NT2/D1 (cell line): ENCODE measurements at regions not wholly inside any gene's neighbourhood (a gene's known extent, or its start where the extent isn't known, plus 50 kb on each side); places are given as distances from the start of the nearest gene placed in this dataset.

Experiments
- SUZ12 ChIP-seq: IDR thresholded peaks from 2 replicates; pipeline ENCODE4 v1.6.1; 2011; ENCODE audit not compliant: insufficient read length, insufficient read depth; ENCODE audit errors: extremely low read depth
- YY1 ChIP-seq: IDR thresholded peaks from 2 replicates; pipeline ENCODE4 v1.6.1; 2011; ENCODE audit not compliant: insufficient read length, insufficient read depth
- ZNF274 ChIP-seq: IDR thresholded peaks from 2 replicates; pipeline ENCODE4 v1.6.1; 2011; ENCODE audit warnings: mild to moderate bottlenecking, low read depth, low read length

DNA sequence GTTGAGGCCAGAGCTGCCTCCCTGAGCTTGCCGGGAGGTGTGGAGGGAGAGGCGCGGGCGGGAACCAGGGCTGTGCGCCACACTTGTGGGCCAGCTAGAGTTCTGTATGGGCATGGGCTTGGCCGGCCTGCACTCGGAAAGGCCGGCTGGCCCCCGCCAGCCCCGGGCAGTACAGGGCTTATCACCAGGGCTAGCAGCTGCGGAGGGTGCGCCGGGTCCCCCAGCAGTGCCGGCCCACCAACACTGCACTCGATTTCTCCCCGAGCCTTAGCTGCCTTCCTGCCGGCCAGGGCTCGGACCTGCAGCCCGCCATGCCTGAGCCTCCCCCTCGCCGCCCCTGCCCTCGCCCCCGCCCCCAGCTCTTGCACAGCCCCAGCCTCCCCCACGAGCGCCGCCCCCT is 472.7 kb downstream of the TFAP2A start:
- TF ChIP-seq ZNF274 (no peak), SUZ12 (no peak), YY1 (no peak)
